Testis (tissue), 2 donors: ENCODE measurements at regions not wholly inside any gene's neighbourhood (a gene's known extent, or its start where the extent isn't known, plus 50 kb on each side); places are given as distances from the start of the nearest gene placed in this dataset.

Experiments used
- POLR2A ChIP-seq: fragments of 450-650 bp; IDR thresholded peaks from one replicate; pipeline ENCODE4 v1.6.1; 2017; ENCODE audit warnings: antibody characterized with exemption, mild to moderate bottlenecking, moderate library complexity
- TF ChIP-seq, protein P1 (sequence below), 3 experiments: fragments of 450-650 bp in 2 of 3; fragments of 200-600 bp in 1 of 3; sonication (generic) in 1 of 3; IDR thresholded peaks; one replicate each; pipeline ENCODE4 v1.5.1; 2016 to 2019; ENCODE audit warnings: antibody characterized with exemption in 3 of 3, mild to moderate bottlenecking in 2 of 3, moderate library complexity in 1 of 3

DNA sequence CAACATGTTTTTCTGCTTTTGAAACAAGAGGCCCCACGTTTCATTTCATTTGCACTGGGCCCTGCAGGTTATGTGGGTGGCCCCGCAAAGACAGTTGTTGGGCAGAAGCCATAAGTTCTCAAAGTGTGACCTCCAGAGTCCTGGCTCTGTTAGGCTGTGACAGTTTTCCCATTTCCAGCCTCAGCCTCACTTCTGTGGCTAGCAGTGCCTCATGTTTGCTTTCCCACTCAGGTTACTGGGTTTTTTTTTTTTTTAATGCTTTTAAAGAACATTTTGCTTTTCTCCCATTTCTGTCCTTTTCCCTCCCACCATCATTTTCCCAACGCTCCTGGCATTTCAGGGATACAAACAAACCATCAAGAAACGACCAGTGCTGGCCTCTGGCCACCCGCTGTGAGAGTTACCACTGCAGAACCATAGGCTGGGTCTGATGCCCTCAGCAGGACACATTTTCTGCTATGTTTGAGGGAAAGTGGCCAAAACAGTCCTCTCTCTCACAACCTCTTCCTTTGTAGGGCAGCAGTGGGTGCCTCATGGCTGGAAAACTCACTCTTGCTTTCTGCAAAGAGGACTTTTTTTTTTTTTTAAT, 159.0 kb upstream of the MPHOSPH6 start:
- TF ChIP-seq, protein P1, sequence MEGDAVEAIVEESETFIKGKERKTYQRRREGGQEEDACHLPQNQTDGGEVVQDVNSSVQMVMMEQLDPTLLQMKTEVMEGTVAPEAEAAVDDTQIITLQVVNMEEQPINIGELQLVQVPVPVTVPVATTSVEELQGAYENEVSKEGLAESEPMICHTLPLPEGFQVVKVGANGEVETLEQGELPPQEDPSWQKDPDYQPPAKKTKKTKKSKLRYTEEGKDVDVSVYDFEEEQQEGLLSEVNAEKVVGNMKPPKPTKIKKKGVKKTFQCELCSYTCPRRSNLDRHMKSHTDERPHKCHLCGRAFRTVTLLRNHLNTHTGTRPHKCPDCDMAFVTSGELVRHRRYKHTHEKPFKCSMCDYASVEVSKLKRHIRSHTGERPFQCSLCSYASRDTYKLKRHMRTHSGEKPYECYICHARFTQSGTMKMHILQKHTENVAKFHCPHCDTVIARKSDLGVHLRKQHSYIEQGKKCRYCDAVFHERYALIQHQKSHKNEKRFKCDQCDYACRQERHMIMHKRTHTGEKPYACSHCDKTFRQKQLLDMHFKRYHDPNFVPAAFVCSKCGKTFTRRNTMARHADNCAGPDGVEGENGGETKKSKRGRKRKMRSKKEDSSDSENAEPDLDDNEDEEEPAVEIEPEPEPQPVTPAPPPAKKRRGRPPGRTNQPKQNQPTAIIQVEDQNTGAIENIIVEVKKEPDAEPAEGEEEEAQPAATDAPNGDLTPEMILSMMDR (IDR thresholded peaks at IDR 0.05) = no peak
- no peak for TF ChIP-seq POLR2A
